Choroid plexus epithelial cell (primary cell): ENCODE measurements at regions not wholly inside any gene's neighbourhood (a gene's known extent, or its start where the extent isn't known, plus 50 kb on each side); places are given as distances from the start of the nearest gene placed in this dataset.

Source experiments
- DNase-seq: peaks from one replicate; pipeline ENCODE4 v3.0.0-alpha.2; 2010; ENCODE audit warnings: low read depth
- H3K4me3 ChIP-seq: 2 replicates; pipeline ENCODE4 v1.5.1; 2011; ENCODE audit warnings: low read depth, mild to moderate bottlenecking, control low read depth, low read length, moderate library complexity
- CTCF ChIP-seq: conservative IDR thresholded peaks from 2 replicates; pipeline ENCODE4 v1.5.1; 2011; ENCODE audit warnings: low read depth, mild to moderate bottlenecking, control low read depth, inconsistent platforms, low read length, moderate library complexity

- DNase-seq: peak; percentile 3
- no peak for TF ChIP-seq CTCF
- no peak overlapping the region for H3K4me3 ChIP-seq
Observed at GRCh38 chr1:96660051-96660450, 61.5 kb upstream of the PTBP2 start.

GRCh38 chr1:96660503-96660902 is 61.1 kb upstream of the PTBP2 start:
- peak; percentile 79 for DNase-seq
- H3K4me3 ChIP-seq: no peak overlapping the region
- no peak for TF ChIP-seq CTCF
